CD4-positive, alpha-beta T cell treated with Interferon gamma for 1 hour (primary cell): ENCODE measurements at regions not wholly inside any gene's neighbourhood (a gene's known extent, or its start where the extent isn't known, plus 50 kb on each side); places are given as distances from the start of the nearest gene placed in this dataset.
"Not testable (repeated sequence)": the region's sequence is repeated elsewhere in the genome, so short reads cannot be mapped to it uniquely, and the experiment has no call there.

Source experiments
- DNase-seq: peaks from one replicate; pipeline ENCODE4 v3.0.0-alpha.2; 2020

DNA sequence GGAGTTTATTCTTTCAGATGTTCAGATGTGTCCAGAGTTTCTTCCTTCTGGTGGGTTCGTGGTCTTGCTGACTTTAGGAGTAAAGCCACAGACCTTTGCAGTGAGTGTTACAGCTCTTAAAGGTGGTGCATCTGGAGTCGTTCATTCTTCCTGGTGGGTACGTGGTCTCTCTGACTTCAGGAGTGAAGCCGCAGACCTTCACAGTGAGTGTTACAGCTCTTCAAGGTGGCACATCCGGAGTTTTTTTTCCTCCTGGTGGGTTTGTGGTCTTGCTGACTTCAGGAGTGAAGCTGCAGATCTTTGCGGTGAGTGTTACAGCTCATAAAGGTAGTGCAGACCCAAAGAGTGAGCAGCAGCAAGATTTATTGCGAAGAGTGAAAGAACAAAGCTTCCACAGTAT is 1263.2 kb downstream of the REEP3 start:
- not testable (repeated sequence) for DNase-seq

- DNase-seq = no peak
Measured at GRCh38 chr10:64785816-64786215, 1264.6 kb downstream of the REEP3 start.

- no peak for DNase-seq
Measured at GRCh38 chr10:64786989-64787388, 1265.8 kb downstream of the REEP3 start.

GRCh38 chr10:64795847-64796246 is 1274.6 kb downstream of the REEP3 start:
- DNase-seq = no peak

DNA sequence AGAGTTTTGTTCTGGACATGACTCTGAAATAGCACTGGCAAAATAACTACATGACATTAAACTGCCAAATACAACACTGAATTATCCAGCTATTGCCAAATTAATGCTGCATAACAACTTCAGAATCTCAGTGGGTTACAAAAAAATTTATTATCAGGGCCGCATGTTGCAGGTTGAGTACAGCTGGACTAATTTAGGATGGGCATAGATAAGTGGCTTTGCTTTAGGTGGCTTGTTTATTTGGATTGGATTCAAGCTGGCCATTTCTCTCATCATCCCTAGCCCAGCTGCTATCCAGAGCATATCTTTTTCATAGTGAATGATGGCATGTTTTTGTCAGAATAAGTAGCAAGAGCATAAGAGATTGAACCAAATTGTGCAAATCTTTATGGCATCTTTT is 1277.1 kb downstream of the REEP3 start:
- no peak for DNase-seq

DNA sequence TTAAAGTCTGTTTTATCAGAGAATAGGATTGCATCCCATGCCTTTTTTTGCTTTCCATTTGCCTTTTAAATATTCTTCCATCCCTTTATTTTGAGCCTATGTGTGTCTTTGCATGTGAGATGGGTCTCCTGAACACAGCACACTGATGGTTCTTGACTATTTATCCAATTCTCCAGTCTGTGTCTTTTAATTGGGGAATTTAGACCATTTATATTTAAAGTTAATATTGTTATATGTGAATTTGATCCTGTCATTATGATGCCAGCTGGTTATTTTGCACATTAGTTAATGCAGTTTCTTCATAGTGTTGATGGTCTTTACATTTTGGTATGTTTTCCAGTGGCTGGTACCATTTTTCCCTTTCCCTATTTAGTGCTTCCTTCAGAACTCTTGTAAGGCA is 1287.0 kb downstream of the REEP3 start:
- DNase-seq = not testable (repeated sequence)

DNA sequence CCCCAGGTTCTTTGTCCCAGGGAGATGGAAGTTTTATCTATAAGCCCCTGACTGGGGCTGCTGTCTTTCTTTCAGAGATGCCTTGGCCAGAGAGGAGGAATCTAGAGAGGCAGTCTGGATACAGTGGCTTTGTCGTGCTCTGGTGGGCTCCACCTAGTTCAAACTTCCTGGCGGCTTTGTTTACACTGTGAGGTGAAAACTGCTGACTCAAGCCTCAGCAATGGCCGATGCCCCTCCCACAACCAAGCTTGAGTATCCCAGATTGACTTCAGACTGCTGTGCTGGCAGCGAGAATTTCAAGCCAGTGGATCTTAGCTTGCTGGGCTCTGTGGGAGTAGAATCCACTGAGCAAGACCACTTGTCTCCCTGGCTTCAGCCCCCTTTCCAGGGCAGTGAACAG is 1288.8 kb downstream of the REEP3 start:
- DNase-seq = not testable (repeated sequence)

- no peak for DNase-seq
Measured at GRCh38 chr10:64813391-64813790, 1292.2 kb downstream of the REEP3 start.

DNA sequence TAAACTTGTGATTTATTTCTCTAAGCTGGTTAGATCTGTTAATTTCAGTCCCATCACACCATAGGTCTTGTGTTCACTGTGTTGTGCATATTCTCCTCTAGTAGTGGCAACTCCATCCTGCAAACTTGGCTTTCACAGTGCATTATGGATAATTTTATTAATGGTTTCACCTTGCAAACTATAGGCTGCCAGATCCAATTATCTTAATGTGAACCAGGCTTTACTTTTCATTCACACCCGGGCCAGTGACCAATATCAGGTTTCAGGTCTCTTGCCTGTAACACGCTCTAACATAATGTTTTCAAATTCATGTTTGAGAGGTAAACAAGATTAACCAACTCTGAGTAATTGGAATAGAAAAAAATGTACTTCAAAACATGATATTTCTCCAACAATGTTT is 1293.0 kb downstream of the REEP3 start:
- DNase-seq = no peak

DNA sequence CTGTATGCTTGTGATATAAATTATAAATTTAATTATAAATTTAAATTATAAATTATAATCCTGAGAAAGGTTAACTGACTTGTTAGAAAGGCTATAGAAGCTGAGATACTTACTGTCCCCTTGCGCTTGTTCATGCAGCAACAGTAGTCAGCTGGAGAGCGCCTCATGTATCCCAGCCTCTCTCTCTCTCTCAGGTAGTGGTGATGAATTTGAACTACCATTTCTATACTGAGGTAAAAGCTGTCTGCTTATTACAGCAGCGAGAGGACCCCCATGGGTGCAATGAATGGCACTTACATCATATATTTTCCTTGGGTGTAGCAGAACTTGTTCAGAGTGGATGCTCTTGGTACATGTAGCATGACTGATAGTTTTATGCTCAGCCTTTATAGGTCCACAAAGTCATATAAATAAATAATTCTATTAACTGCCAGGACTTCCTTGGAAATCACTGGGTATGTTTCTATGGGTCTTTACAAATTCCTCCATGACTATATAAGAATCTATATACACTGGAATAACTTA is 1308.7 kb downstream of the REEP3 start:
- no peak for DNase-seq

DNA sequence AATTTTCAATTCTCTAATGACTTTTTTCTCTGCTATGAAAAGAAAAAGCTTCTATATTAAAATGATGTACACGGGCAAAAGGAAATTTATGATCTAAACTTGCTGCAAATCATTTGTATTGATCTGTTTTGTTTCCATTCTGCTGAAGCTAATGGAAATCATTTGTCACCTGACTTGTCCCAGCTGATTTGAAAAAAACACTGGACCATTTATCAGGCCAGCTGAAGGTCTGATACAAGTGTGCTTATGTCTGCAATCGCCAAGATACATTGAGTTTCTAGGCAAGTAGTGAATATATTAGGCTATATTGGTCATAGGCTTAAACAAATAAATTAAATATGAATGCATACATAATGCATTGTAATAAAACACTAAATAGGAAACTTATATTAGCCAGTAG is 1309.7 kb downstream of the REEP3 start:
- DNase-seq = no peak

DNA sequence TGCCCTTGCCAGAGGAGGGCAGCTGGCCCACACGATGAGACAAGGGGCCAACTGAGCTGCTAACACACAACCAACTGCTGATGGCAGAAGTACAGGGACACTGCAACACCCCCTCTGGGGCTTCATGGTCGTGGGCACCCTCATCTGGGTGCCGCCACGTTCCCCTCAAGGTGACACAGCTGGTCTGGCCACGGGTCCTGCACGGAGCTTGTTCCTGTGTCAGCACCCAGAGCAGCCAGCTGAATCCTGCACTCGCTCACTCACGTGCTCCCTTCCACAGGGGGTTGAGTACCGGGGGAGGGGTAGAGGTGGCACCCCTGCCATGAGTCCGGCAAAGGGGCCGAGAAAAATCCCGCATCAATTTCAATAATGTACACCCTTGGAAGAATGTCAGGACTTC is 1319.1 kb downstream of the REEP3 start:
- no peak for DNase-seq

GRCh38 chr10:64846700-64847099 is 1325.5 kb downstream of the REEP3 start:
- no peak for DNase-seq

DNA sequence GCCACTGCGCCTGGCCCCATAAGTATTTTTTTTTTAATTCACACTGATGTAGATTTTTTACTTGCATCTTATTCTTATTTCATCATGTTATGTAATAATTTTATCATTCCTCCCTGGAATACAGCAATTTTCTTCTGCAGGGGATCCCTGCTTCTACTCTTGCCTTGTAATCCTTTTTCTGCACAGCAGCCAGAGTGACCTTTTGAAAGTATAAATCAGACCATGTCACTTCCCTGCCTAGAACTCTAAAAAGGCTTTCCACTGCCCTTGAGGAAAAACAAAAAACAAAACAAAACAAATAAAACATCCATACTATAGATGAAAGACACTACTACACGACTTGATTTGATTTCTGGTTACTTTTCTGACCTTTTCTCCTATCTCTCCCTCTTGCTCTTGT is 1334.7 kb downstream of the REEP3 start:
- DNase-seq = no peak

DNA sequence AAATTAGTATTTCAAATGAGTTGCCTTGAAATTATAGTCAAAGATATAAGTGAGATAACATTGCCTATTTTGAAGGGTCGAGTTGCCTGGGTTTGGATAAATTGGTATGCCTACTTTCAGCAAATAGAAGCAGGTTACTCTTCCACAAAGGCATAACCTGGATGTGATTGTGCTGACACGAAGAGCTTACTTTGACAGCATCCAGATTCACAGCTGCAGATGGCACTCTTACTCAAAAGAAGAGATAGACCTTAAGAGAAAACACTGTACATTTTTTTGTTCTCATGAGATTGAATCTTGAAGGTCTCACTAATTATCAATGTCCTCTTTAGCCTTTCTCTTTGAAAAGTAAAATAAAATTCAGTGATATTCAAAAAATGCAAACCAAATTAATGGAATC is 1338.7 kb downstream of the REEP3 start:
- DNase-seq = no peak

DNA sequence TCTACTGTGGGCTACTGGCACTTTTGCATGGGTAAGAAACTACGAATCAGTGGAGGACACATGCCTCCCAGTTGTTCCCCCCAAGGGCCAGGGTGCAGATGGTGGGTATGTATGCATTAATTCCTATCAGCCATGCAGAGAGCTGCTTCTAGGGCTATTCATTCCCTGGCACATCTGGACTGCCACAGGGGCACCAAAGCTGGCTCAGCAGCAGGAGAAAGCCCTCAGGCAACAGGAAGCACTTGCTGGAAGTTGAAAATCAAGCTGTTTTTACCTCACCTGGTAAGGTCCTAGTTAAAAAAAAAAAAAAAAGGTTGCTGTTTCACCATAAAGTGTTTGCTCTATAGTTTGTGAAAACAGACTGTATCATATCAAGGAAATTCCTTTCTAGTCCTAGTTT is 1342.6 kb downstream of the REEP3 start:
- no peak for DNase-seq

- DNase-seq = no peak
Measured at GRCh38 chr10:64867501-64867962, 1346.3 kb downstream of the REEP3 start.

GRCh38 chr10:64873088-64873487 is 1351.9 kb downstream of the REEP3 start:
- DNase-seq = no peak

DNA sequence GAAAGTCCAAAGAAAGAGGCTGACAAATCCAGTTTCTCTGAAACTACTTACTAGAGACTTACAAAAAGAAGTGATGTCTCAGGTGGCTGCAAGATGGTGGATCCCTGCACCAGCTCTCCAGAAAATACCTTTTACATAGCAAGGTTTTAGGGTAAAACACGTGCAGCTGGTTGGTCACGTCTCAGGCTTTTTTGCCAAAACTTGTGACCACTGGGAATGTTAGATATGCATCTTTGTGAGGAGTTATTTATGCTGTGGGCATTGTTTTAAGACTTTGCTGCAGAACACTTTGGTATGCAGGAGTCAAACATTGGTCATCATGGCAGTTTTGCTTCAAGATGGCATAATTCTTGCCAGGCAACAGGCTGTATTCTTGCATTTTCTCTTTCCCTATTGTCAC is 1352.8 kb downstream of the REEP3 start:
- DNase-seq = no peak

GRCh38 chr10:64880546-64880945 is 1359.3 kb downstream of the REEP3 start:
- no peak for DNase-seq

GRCh38 chr10:64881257-64881656 is 1360.1 kb downstream of the REEP3 start:
- no peak for DNase-seq

GRCh38 chr10:64896582-64896981 is 1375.4 kb downstream of the REEP3 start:
- no peak for DNase-seq

DNA sequence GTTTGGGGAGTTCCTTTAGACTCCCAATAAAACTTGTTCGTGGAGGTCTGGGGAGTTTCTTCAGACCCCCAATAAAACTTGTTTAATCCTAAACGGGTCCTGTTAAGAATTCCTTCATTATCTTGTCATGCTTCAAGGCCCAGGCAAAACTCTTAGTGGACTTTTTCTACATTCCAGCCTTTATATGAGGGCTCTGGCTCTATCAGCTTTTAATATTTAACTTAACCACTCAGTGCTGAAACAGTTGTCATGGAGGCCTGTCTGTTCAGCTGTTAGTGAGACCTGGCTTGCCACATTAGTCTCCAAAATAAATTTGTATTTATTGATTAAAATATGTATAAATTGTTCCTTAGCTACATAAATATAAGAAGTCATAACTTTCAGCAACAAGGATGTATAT is 1385.1 kb downstream of the REEP3 start:
- DNase-seq = not testable (repeated sequence)

- DNase-seq = not testable (repeated sequence)
Measured at GRCh38 chr10:64924306-64924705, 1403.1 kb downstream of the REEP3 start.

- no peak for DNase-seq
Measured at GRCh38 chr10:64952042-64952441, 1430.8 kb downstream of the REEP3 start.

- DNase-seq = no peak
Measured at GRCh38 chr10:64956441-64956840, 1435.2 kb downstream of the REEP3 start.
